ENCODE measurements at regions not wholly inside any gene's neighbourhood (a gene's known extent, or its start where the extent isn't known, plus 50 kb on each side); places are given as distances from the start of the nearest gene placed in this dataset.
"Not testable (repeated sequence)": the region's sequence is repeated elsewhere in the genome, so short reads cannot be mapped to it uniquely, and the experiment has no call there.

- DNase-seq: no peak
- no peak overlapping the region for H3K4me3 Mint-ChIP-seq (ENCODE audit: unreplicated experiment)
- H3K9me3 Mint-ChIP-seq (ENCODE audit: unreplicated experiment): peaks cover 2% of the 10 kb centered on the region
- H3K36me3 Mint-ChIP-seq (ENCODE audit: unreplicated experiment): peaks cover 9% of the 10 kb centered on the region
- H3K27me3 Mint-ChIP-seq (ENCODE audit: unreplicated experiment): no peaks in the 10 kb centered on the region
- H3K4me1 Mint-ChIP-seq (ENCODE audit: low read depth, unreplicated experiment): peaks cover 9% of the 10 kb centered on the region
- TF ChIP-seq, protein P1, sequence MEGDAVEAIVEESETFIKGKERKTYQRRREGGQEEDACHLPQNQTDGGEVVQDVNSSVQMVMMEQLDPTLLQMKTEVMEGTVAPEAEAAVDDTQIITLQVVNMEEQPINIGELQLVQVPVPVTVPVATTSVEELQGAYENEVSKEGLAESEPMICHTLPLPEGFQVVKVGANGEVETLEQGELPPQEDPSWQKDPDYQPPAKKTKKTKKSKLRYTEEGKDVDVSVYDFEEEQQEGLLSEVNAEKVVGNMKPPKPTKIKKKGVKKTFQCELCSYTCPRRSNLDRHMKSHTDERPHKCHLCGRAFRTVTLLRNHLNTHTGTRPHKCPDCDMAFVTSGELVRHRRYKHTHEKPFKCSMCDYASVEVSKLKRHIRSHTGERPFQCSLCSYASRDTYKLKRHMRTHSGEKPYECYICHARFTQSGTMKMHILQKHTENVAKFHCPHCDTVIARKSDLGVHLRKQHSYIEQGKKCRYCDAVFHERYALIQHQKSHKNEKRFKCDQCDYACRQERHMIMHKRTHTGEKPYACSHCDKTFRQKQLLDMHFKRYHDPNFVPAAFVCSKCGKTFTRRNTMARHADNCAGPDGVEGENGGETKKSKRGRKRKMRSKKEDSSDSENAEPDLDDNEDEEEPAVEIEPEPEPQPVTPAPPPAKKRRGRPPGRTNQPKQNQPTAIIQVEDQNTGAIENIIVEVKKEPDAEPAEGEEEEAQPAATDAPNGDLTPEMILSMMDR (IDR thresholded peaks at IDR 0.05; ENCODE audit: partially characterized antibody, unreplicated experiment): no peak
- no peak overlapping the region for H3K27ac Mint-ChIP-seq (ENCODE audit: unreplicated experiment)
Observed at GRCh38 chr1:19024532-19024931, 68.1 kb upstream of the IFFO2 start.

DNA sequence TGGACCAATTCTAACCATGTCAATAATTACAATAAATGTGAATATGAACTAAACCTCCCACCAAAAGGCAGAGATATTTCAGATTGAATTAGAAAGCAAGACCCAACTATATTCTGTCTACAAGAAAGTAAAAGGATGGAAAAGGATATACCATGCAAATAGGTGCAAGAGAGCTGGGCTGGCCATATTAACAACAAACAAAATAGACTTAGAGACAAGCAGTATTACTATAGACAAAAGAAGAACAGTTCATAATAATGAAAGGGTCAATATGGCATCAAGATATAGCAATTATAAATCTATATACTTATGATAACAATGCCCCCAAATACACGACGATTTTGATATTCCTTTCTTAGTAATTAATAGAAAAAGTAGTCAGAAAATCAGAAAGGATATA, 67.3 kb upstream of the IFFO2 start:
- peaks cover 9% of the 10 kb centered on the region for H3K36me3 Mint-ChIP-seq (ENCODE audit: unreplicated experiment)
- no peak overlapping the region for H3K4me3 Mint-ChIP-seq (ENCODE audit: unreplicated experiment)

GRCh38 chr1:19021845-19022244, 65.4 kb upstream of the IFFO2 start:
- Mint-ChIP-seq H3K4me3 (ENCODE audit: unreplicated experiment) (no peak overlapping the region), H3K27me3 (ENCODE audit: unreplicated experiment) (no peaks in the 10 kb centered on the region), H3K9me3 (ENCODE audit: unreplicated experiment) (no peaks in the 10 kb centered on the region), H3K36me3 (ENCODE audit: unreplicated experiment) (peaks cover 9% of the 10 kb centered on the region), H3K27ac (ENCODE audit: unreplicated experiment) (no peak overlapping the region), H3K4me1 (ENCODE audit: low read depth, unreplicated experiment) (peaks cover under 1% of the 10 kb centered on the region)
- DNase-seq: no peak
- TF ChIP-seq, protein P1 (IDR thresholded peaks at IDR 0.05; ENCODE audit: partially characterized antibody, unreplicated experiment): no peak

More for the DNA sequence above, 67.3 kb upstream of the IFFO2 start:
- H3K27ac Mint-ChIP-seq (ENCODE audit: unreplicated experiment): no peak overlapping the region
- no peak for DNase-seq
- H3K27me3 Mint-ChIP-seq (ENCODE audit: unreplicated experiment): no peaks in the 10 kb centered on the region
- H3K9me3 Mint-ChIP-seq (ENCODE audit: unreplicated experiment): peaks cover 2% of the 10 kb centered on the region
- peaks cover 7% of the 10 kb centered on the region for H3K4me1 Mint-ChIP-seq (ENCODE audit: low read depth, unreplicated experiment)
- TF ChIP-seq, protein P1 (IDR thresholded peaks at IDR 0.05; ENCODE audit: partially characterized antibody, unreplicated experiment): no peak

DNA sequence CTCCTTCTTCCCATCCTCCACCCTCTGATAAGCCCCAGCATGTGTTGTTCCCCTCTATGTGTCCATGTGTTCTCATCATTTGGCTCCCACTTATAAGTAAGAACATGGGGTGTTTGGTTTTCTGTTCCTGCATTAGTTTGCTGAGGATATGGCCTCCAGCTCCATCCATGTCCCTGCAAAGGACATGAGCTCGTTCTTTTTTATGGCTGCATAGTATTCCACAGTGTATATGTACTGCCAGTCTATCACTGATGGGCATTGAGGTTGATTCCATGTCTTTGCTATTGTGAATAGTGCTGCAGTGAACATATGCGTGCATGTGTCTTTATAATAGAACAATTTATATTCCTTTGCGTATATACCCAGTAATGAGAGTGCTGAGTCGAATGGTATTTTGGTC, 62.8 kb upstream of the IFFO2 start:
- not testable (repeated sequence) for H3K9me3 Mint-ChIP-seq (ENCODE audit: unreplicated experiment); H3K27ac Mint-ChIP-seq (ENCODE audit: unreplicated experiment); H3K36me3 Mint-ChIP-seq (ENCODE audit: unreplicated experiment); DNase-seq; H3K4me3 Mint-ChIP-seq (ENCODE audit: unreplicated experiment); H3K27me3 Mint-ChIP-seq (ENCODE audit: unreplicated experiment); H3K4me1 Mint-ChIP-seq (ENCODE audit: low read depth, unreplicated experiment)

DNA sequence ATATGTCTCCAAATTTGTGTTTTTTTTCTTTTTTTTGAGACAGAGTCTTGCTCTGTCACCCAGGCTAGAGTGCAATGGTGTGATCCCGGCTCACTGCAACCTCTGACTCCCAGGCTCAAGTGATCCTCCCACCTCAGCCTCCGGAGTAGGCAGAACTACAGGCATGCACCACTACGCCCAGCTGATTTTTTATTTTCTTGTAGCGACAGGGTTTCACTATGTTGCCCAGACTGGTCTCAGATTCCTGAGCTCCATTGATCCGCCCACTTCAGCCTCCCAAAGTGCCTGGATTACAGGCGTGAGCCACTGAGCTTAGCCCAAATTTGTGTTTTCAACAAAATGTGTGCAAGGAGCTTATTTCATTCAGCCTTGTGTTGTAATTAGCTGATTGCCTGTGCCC, 59.0 kb upstream of the IFFO2 start:
- Mint-ChIP-seq H3K27me3 (ENCODE audit: unreplicated experiment) (peaks cover 2% of the 10 kb centered on the region), H3K9me3 (ENCODE audit: unreplicated experiment) (peaks cover 2% of the 10 kb centered on the region), H3K4me1 (ENCODE audit: low read depth, unreplicated experiment) (peaks cover 9% of the 10 kb centered on the region), H3K4me3 (ENCODE audit: unreplicated experiment) (no peak overlapping the region), H3K36me3 (ENCODE audit: unreplicated experiment) (no peaks in the 10 kb centered on the region), H3K27ac (ENCODE audit: unreplicated experiment) (no peak overlapping the region)
- TF ChIP-seq, protein P1 (IDR thresholded peaks at IDR 0.05; ENCODE audit: partially characterized antibody, unreplicated experiment): no peak
- no peak for DNase-seq

GRCh38 chr1:19014765-19015164, 58.3 kb upstream of the IFFO2 start:
- no peak overlapping the region for H3K4me3 Mint-ChIP-seq (ENCODE audit: unreplicated experiment)
- no peak overlapping the region for H3K27ac Mint-ChIP-seq (ENCODE audit: unreplicated experiment)
- peaks cover 2% of the 10 kb centered on the region for H3K9me3 Mint-ChIP-seq (ENCODE audit: unreplicated experiment)
- peaks cover 9% of the 10 kb centered on the region for H3K4me1 Mint-ChIP-seq (ENCODE audit: low read depth, unreplicated experiment)
- TF ChIP-seq, protein P1 (IDR thresholded peaks at IDR 0.05; ENCODE audit: partially characterized antibody, unreplicated experiment): no peak
- H3K27me3 Mint-ChIP-seq (ENCODE audit: unreplicated experiment): peaks cover 2% of the 10 kb centered on the region
- H3K36me3 Mint-ChIP-seq (ENCODE audit: unreplicated experiment): no peaks in the 10 kb centered on the region
- no peak for DNase-seq

Data from glutamatergic neuron (in vitro differentiated cells).